ENCODE measurements at regions not wholly inside any gene's neighbourhood (a gene's known extent, or its start where the extent isn't known, plus 50 kb on each side); places are given as distances from the start of the nearest gene placed in this dataset.

GRCh38 chr3:178393146-178393545 is 143.1 kb upstream of the KCNMB2 start:
- no peak overlapping the region for H3K4me3 ChIP-seq (ENCODE audit: low read depth in 1 of 3, low read length in 3 of 3)
- no peaks in the 10 kb centered on the region for H3K27me3 ChIP-seq (ENCODE audit: control insufficient read depth in 4 of 4, insufficient read depth in 4 of 4, low read length in 3 of 4)
- H3K27ac ChIP-seq (ENCODE audit: low read depth in 1 of 2, low read length in 2 of 2): no peak overlapping the region
- H3K9me3 ChIP-seq (ENCODE audit: control insufficient read depth in 4 of 4, low read length in 3 of 4): no peaks in the 10 kb centered on the region
- TF ChIP-seq HNF4G (IDR thresholded peaks at IDR 0.05) (no peak), FOXA1 (IDR thresholded peaks at IDR 0.05) (no peak), NR2F2 (IDR thresholded peaks at IDR 0.05) (no peak), ZBTB33 (IDR thresholded peaks at IDR 0.05) (no peak), EGR1 (IDR thresholded peaks at IDR 0.05; ENCODE audit: low read depth in 2 of 2) (no peak), MAX (IDR thresholded peaks at IDR 0.05) (no peak), GABPA (IDR thresholded peaks at IDR 0.05 in 1 of 2, conservative IDR thresholded peaks at IDR 0.05 in 1 of 2) (no peak), RAD21 (IDR thresholded peaks at IDR 0.05) (no peak), JUND (IDR thresholded peaks at IDR 0.05) (no peak)
- no peaks in the 10 kb centered on the region for H3K36me3 ChIP-seq (ENCODE audit: control insufficient read depth in 4 of 4, insufficient read depth in 3 of 4, low read depth in 1 of 4, low read length in 3 of 4)
- 97% methylated on average over 1 of the region's 1 CpG for WGBS
- DNase-seq (ENCODE audit: low spot score): no peak
- H3K9ac ChIP-seq (ENCODE audit: low read depth in 1 of 2, low read length in 2 of 2): no peak overlapping the region
- H3K4me1 ChIP-seq (ENCODE audit: control insufficient read depth in 4 of 4, insufficient read depth in 4 of 4, low read length in 3 of 4): no peaks in the 10 kb centered on the region

- no peak overlapping the region for H3K9ac ChIP-seq (ENCODE audit: low read depth in 1 of 2, low read length in 2 of 2)
- no peaks in the 10 kb centered on the region for H3K36me3 ChIP-seq (ENCODE audit: control insufficient read depth in 4 of 4, insufficient read depth in 3 of 4, low read depth in 1 of 4, low read length in 3 of 4)
- no peaks in the 10 kb centered on the region for H3K4me1 ChIP-seq (ENCODE audit: control insufficient read depth in 4 of 4, insufficient read depth in 4 of 4, low read length in 3 of 4)
- no peaks in the 10 kb centered on the region for H3K27me3 ChIP-seq (ENCODE audit: control insufficient read depth in 4 of 4, insufficient read depth in 4 of 4, low read length in 3 of 4)
- H3K9me3 ChIP-seq (ENCODE audit: control insufficient read depth in 4 of 4, low read length in 3 of 4): no peaks in the 10 kb centered on the region
- TF ChIP-seq NR2F2 (IDR thresholded peaks at IDR 0.05) (no peak), EGR1 (IDR thresholded peaks at IDR 0.05; ENCODE audit: low read depth in 2 of 2) (no peak)
- no peak overlapping the region for H3K27ac ChIP-seq (ENCODE audit: low read depth in 1 of 2, low read length in 2 of 2)
- H3K4me3 ChIP-seq (ENCODE audit: low read depth in 1 of 3, low read length in 3 of 3): no peak overlapping the region
- no peak for DNase-seq (ENCODE audit: low spot score)
These were observed 142.4 kb upstream of the KCNMB2 start for GRCh38 chr3:178393824-178394223.

GRCh38 chr3:178396318-178396717 is 139.9 kb upstream of the KCNMB2 start:
- Histone ChIP-seq H3K27ac (ENCODE audit: low read depth in 1 of 2, low read length in 2 of 2) (no peak overlapping the region), H3K9ac (ENCODE audit: low read depth in 1 of 2, low read length in 2 of 2) (no peak overlapping the region), H3K4me1 (ENCODE audit: control insufficient read depth in 4 of 4, insufficient read depth in 4 of 4, low read length in 3 of 4) (no peaks in the 10 kb centered on the region), H3K27me3 (ENCODE audit: control insufficient read depth in 4 of 4, insufficient read depth in 4 of 4, low read length in 3 of 4) (no peaks in the 10 kb centered on the region), H3K9me3 (ENCODE audit: control insufficient read depth in 4 of 4, low read length in 3 of 4) (no peaks in the 10 kb centered on the region), H3K4me3 (ENCODE audit: low read depth in 1 of 3, low read length in 3 of 3) (no peak overlapping the region), H3K36me3 (ENCODE audit: control insufficient read depth in 4 of 4, insufficient read depth in 3 of 4, low read depth in 1 of 4, low read length in 3 of 4) (no peaks in the 10 kb centered on the region)
- TF ChIP-seq HNF4A (conservative IDR thresholded peaks at IDR 0.05) (peak; percentile 58 to 64), NR2F2 (IDR thresholded peaks at IDR 0.05) (no peak)
- WGBS: 60% methylated on average over 2 of the region's 2 CpGs
- DNase-seq (ENCODE audit: low spot score): no peak

- Histone ChIP-seq H3K9me3 (ENCODE audit: control insufficient read depth in 4 of 4, low read length in 3 of 4) (no peaks in the 10 kb centered on the region), H3K36me3 (ENCODE audit: control insufficient read depth in 4 of 4, insufficient read depth in 3 of 4, low read depth in 1 of 4, low read length in 3 of 4) (no peaks in the 10 kb centered on the region), H3K4me1 (ENCODE audit: control insufficient read depth in 4 of 4, insufficient read depth in 4 of 4, low read length in 3 of 4) (no peaks in the 10 kb centered on the region), H3K27me3 (ENCODE audit: control insufficient read depth in 4 of 4, insufficient read depth in 4 of 4, low read length in 3 of 4) (no peaks in the 10 kb centered on the region), H3K27ac (ENCODE audit: low read depth in 1 of 2, low read length in 2 of 2) (no peak overlapping the region), H3K9ac (ENCODE audit: low read depth in 1 of 2, low read length in 2 of 2) (no peak overlapping the region), H3K4me3 (ENCODE audit: low read depth in 1 of 3, low read length in 3 of 3) (no peak overlapping the region)
- WGBS: 95% methylated on average over 2 of the region's 2 CpGs
- TF ChIP-seq RAD21 (IDR thresholded peaks at IDR 0.05) (no peak), SP1 (IDR thresholded peaks at IDR 0.05) (no peak), GABPA (IDR thresholded peaks at IDR 0.05 in 1 of 2, conservative IDR thresholded peaks at IDR 0.05 in 1 of 2) (no peak), YY1 (IDR thresholded peaks at IDR 0.05) (no peak), REST (IDR thresholded peaks at IDR 0.05) (no peak), HNF4A (conservative IDR thresholded peaks at IDR 0.05) (no peak), RXRA (IDR thresholded peaks at IDR 0.05) (no peak), CTCF (IDR thresholded peaks at IDR 0.05; ENCODE audit: low read depth, low read length, missing input control) (no peak), FOXA1 (IDR thresholded peaks at IDR 0.05) (no peak), NR2F2 (IDR thresholded peaks at IDR 0.05) (no peak), TAF1 (conservative IDR thresholded peaks at IDR 0.05) (no peak), FOXA2 (IDR thresholded peaks at IDR 0.05) (no peak), EGR1 (IDR thresholded peaks at IDR 0.05; ENCODE audit: low read depth in 2 of 2) (no peak), MAX (IDR thresholded peaks at IDR 0.05) (no peak), HNF4G (IDR thresholded peaks at IDR 0.05) (no peak)
- no peak for DNase-seq (ENCODE audit: low spot score)
These were observed 139.0 kb upstream of the KCNMB2 start for GRCh38 chr3:178397202-178397601.
